22Rv1 (cell line): ENCODE measurements at regions not wholly inside any gene's neighbourhood (a gene's known extent, or its start where the extent isn't known, plus 50 kb on each side); places are given as distances from the start of the nearest gene placed in this dataset.

Source experiments
- H3K27ac ChIP-seq: fragments of 450-650 bp; 2 replicates; pipeline ENCODE4 v1.5.1; 2017
- CTCF ChIP-seq: fragments of 450-650 bp; IDR thresholded peaks from 2 replicates; pipeline ENCODE4 v1.5.1; 2017; ENCODE audit warnings: mild to moderate bottlenecking
- ZFX ChIP-seq: fragments of 450-650 bp; IDR thresholded peaks from 2 replicates; pipeline ENCODE4 v1.6.1; 2017; ENCODE audit warnings: antibody characterized with exemption, borderline replicate concordance

GRCh38 chr7:41820111-41820671 lies 117.3 kb upstream of the INHBA start:
- TF ChIP-seq CTCF (no peak), ZFX (no peak)
- no peak overlapping the region for H3K27ac ChIP-seq

GRCh38 chr7:41819645-41820044 lies 116.8 kb upstream of the INHBA start:
- no peak overlapping the region for H3K27ac ChIP-seq
- TF ChIP-seq CTCF (no peak), ZFX (no peak)

GRCh38 chr7:41818765-41819398 lies 116.0 kb upstream of the INHBA start:
- TF ChIP-seq ZFX, result no peak
- no peak for TF ChIP-seq CTCF

GRCh38 chr7:41817386-41817785 lies 114.5 kb upstream of the INHBA start:
- TF ChIP-seq ZFX (no peak), CTCF (no peak)
- no peak overlapping the region for H3K27ac ChIP-seq

More at GRCh38 chr7:41818765-41819398, 116.0 kb upstream of the INHBA start:
- no peak overlapping the region for H3K27ac ChIP-seq

- H3K27ac ChIP-seq, result no peak overlapping the region
- no peak for TF ChIP-seq CTCF
- no peak for TF ChIP-seq ZFX
Observed at GRCh38 chr7:41816111-41816510, 113.2 kb upstream of the INHBA start.

- no peak overlapping the region for H3K27ac ChIP-seq
- no peak for TF ChIP-seq ZFX
- TF ChIP-seq CTCF, result no peak
Observed at GRCh38 chr7:41814888-41815287, 112.0 kb upstream of the INHBA start.

- H3K27ac ChIP-seq, result no peak overlapping the region
- TF ChIP-seq CTCF, result no peak
- TF ChIP-seq ZFX, result no peak
Observed at GRCh38 chr7:41813286-41813685, 110.4 kb upstream of the INHBA start.
